Endothelial cell of umbilical vein (primary cell): ENCODE measurements at regions not wholly inside any gene's neighbourhood (a gene's known extent, or its start where the extent isn't known, plus 50 kb on each side); places are given as distances from the start of the nearest gene placed in this dataset.
A peak's percentile ranks its signal among the peaks of the same experiment; 100 is the strongest.

Source experiments
- BruUV-seq: library from RNA; stranded (reverse); fragments of 400-500 nt; replicated peaks from 2 replicates; lab custom pipeline; 2021; lab: Mats Ljungman, UMichigan
- CTCF ChIA-PET: fragments of 300-600, 350-600 bp; sonication (Branson Sonifier 250); formaldehyde crosslinking; loops from one replicate; lab custom pipeline; 2021; ENCODE audit warnings: antibody characterized with exemption, inconsistent platforms; lab: Charles Lee
- POLR2A ChIA-PET: fragments of 300-600, 350-600 bp; sonication (Branson Sonifier 250); formaldehyde crosslinking; loops from one replicate; lab custom pipeline; 2021; ENCODE audit warnings: antibody characterized with exemption, inconsistent platforms; lab: Charles Lee
- DNase-seq: peaks from one replicate; pipeline ENCODE4 v3.0.0-alpha.2; 2011; ENCODE audit warnings: low read depth, low spot score
- FAIRE-seq: peaks from 2 replicates; lab custom pipeline; 2011; peaks lifted over from hg19 to GRCh38; lab: Jason Lieb, UNC
- H2AFZ ChIP-seq: 2 replicates; pipeline ENCODE4 v1.6.0; 2012; ENCODE audit warnings: low read depth, low read length, control low read depth, inconsistent platforms
- H3K27ac ChIP-seq: 2 replicates; pipeline ENCODE4 v1.5.1; 2011; ENCODE audit warnings: low read depth, mild to moderate bottlenecking, control low read depth, low read length, moderate library complexity; ENCODE audit not compliant: insufficient read depth
- H3K27me3 ChIP-seq, 2 experiments: 2 replicates each; pipeline versions ENCODE4 v1.6.0 to v1.6.1; 2011; ENCODE audit warnings: low read length in 2 of 2, mixed read lengths in 1 of 2; ENCODE audit not compliant: control insufficient read depth in 2 of 2, insufficient read depth in 2 of 2
- H3K36me3 ChIP-seq, 2 experiments: 2 replicates in 1 of 2; 3 replicates in 1 of 2; pipeline ENCODE4 v1.5.1; 2011; ENCODE audit warnings: low read length in 2 of 2, mild to moderate bottlenecking in 1 of 2, moderate library complexity in 1 of 2; ENCODE audit not compliant: control insufficient read depth in 2 of 2, insufficient read depth in 2 of 2; ENCODE audit errors: extremely low read depth in 1 of 2
- H3K4me1 ChIP-seq: 3 replicates; pipeline ENCODE4 v1.5.1; 2011; ENCODE audit warnings: mild to moderate bottlenecking, low read length; ENCODE audit not compliant: control insufficient read depth, insufficient read depth; ENCODE audit errors: extremely low read depth
- H3K4me2 ChIP-seq: 2 replicates; pipeline ENCODE4 v1.6.1; 2011; ENCODE audit warnings: low read length, control low read depth, mixed read lengths; ENCODE audit not compliant: insufficient read depth
- H3K4me3 ChIP-seq, 3 experiments: fragments of 200-600 bp in 1 of 3; sonication (generic), shearing (Covaris generic) in 1 of 3; replicated peaks in 1 of 3; 2 replicates each; pipeline ENCODE4 v1.5.1; 2011 to 2016; ENCODE audit warnings: control low read depth in 3 of 3, low read length in 3 of 3, mild to moderate bottlenecking in 2 of 3, inconsistent platforms in 1 of 3, low read depth in 1 of 3, moderate library complexity in 1 of 3; ENCODE audit not compliant: insufficient read depth in 1 of 3
- H3K79me2 ChIP-seq: 2 replicates; pipeline ENCODE4 v1.6.0; 2012; ENCODE audit warnings: low read length, inconsistent platforms; ENCODE audit not compliant: control insufficient read depth, insufficient read depth
- H3K9ac ChIP-seq: replicated peaks from 2 replicates; pipeline ENCODE3; 2011; ENCODE audit warnings: low read length, control low read depth; ENCODE audit not compliant: insufficient read depth; ENCODE audit errors: extremely low read depth
- H3K9me1 ChIP-seq: replicated peaks from 3 replicates; pipeline ENCODE4 v1.6.0; 2011; ENCODE audit warnings: mild to moderate bottlenecking, low read length; ENCODE audit not compliant: control insufficient read depth, insufficient read depth; ENCODE audit errors: extremely low read depth
- H3K9me3 ChIP-seq: replicated peaks from 2 replicates; pipeline ENCODE4 v1.5.1; 2012; ENCODE audit warnings: low read length, inconsistent platforms; ENCODE audit not compliant: control insufficient read depth, insufficient read depth
- H4K20me1 ChIP-seq: replicated peaks from 2 replicates; pipeline ENCODE3; 2011; ENCODE audit warnings: mild to moderate bottlenecking, low read length; ENCODE audit not compliant: control insufficient read depth, insufficient read depth; ENCODE audit errors: extremely low read depth
- CTCF ChIP-seq, 2 donors: IDR thresholded peaks; 1 replicate in 1 of 2; 2 replicates in 1 of 2; pipeline ENCODE4 v1.5.1; 2011; ENCODE audit warnings: low read length in 2 of 2, mild to moderate bottlenecking in 2 of 2, moderate library complexity in 2 of 2, control low read depth in 1 of 2, inconsistent platforms in 1 of 2, low read depth in 1 of 2; ENCODE audit not compliant: insufficient read depth in 1 of 2; ENCODE audit errors: extremely low read depth in 1 of 2
- EZH2 ChIP-seq: IDR thresholded peaks from 2 replicates; pipeline ENCODE4 v1.6.1; 2012; ENCODE audit warnings: borderline replicate concordance, low read depth, mild to moderate bottlenecking, moderate library complexity, low read length, inconsistent platforms; ENCODE audit not compliant: severe bottlenecking
- FOS ChIP-seq: IDR thresholded peaks from 2 replicates; pipeline ENCODE4 v1.6.1; 2011; ENCODE audit warnings: mild to moderate bottlenecking, low read length, moderate library complexity, borderline replicate concordance; ENCODE audit not compliant: insufficient read depth
- GATA2 ChIP-seq: IDR thresholded peaks from 2 replicates; pipeline ENCODE4 v1.7.0; 2011; ENCODE audit warnings: low read depth, mild to moderate bottlenecking, moderate library complexity, mixed read lengths, low read length; ENCODE audit not compliant: insufficient read length, insufficient read depth
- JUN ChIP-seq: IDR thresholded peaks from 2 replicates; pipeline ENCODE4 v1.6.1; 2011; ENCODE audit warnings: borderline replicate concordance, low read depth; ENCODE audit not compliant: insufficient read length, insufficient read depth
- MYC ChIP-seq: IDR thresholded peaks from one replicate; pipeline ENCODE4 v1.6.1; 2011; ENCODE audit warnings: mild to moderate bottlenecking, low read depth, low read length
- POLR2A ChIP-seq: IDR thresholded peaks from 2 replicates; pipeline ENCODE4 v1.6.1; 2012; ENCODE audit warnings: low read depth, mild to moderate bottlenecking, control low read depth, low read length
- POLR2AphosphoS5 ChIP-seq: IDR thresholded peaks from 2 replicates; pipeline ENCODE4 v1.6.1; 2012; ENCODE audit warnings: low read depth, mild to moderate bottlenecking, control low read depth, low read length, moderate library complexity; ENCODE audit not compliant: insufficient read depth
- dilution Hi-C: fragments of 300-500 bp; cut with MboI; formaldehyde crosslinking; loops from one replicate; pipeline ENCODE4 v1.15.0; 2019; ENCODE audit warnings: low sequenced_read_pairs; ENCODE audit not compliant: extremely low pct_ligation_motif_present
- intact Hi-C: fragments of 100-400 bp; cut with micrococcal nuclease; formaldehyde crosslinking; loops from one replicate; pipeline ENCODE4 v1.10.0; 2022
- TF ChIP-seq, protein P1 (sequence below): IDR thresholded peaks from 2 replicates; pipeline ENCODE4 v1.6.1; 2011; ENCODE audit not compliant: insufficient read depth, insufficient read length

DNA sequence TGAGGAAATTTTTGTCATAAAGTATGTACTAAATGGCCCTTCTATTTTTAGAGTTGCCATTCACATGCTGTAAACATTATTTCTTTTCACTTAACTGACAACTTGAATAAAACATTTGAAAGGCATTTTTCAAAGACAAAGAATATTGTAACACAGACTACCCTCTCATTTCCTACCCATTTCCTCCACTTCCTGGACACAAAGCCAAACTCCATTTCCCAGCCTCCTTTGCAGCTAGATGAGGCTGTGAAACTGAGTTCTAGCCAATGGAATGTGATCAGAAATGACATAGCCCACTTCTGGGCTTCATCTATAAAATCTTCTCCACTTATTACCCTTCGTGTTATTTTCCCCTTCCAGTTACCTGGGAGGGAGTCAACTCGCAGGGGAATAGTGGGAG, 288.9 kb upstream of the DPH6 start:
- H3K27ac ChIP-seq = no peak overlapping the region
- peaks cover 10% of the 10 kb centered on the region for H3K4me1 ChIP-seq
- ChIA-PET CTCF (interaction anchor here (2.1 kb wide), 1 partner anchor 83 kb away, joined by 7 read pairs; no protein-coding TSS in a partner anchor), POLR2A (no interaction called here)
- no peaks in the 10 kb centered on the region for H3K9me1 ChIP-seq
- H3K9me3 ChIP-seq = no peaks in the 10 kb centered on the region
- H3K9ac ChIP-seq = no peak overlapping the region
- FAIRE-seq = peak; percentile 56
- peak overlapping the region; percentile 47 for H3K4me2 ChIP-seq
- no peaks in the 10 kb centered on the region for H3K79me2 ChIP-seq
- no peaks in the 10 kb centered on the region for H4K20me1 ChIP-seq
- peaks cover 5 to 9% of the 10 kb centered on the region in 2 experiments for H3K27me3 ChIP-seq
- DNase-seq = peak; percentile 72
- no peak overlapping the region for H3K4me3 ChIP-seq
- TF ChIP-seq POLR2A (no peak), MYC (no peak), EZH2 (no peak), JUN (no peak), GATA2 (no peak), CTCF (IDR thresholded peaks at IDR 0.05; ENCODE audit: extremely low read depth in 1 of 2, insufficient read depth in 1 of 2, low read depth in 1 of 2, low read length in 2 of 2) (no peak), FOS (no peak), POLR2AphosphoS5 (no peak)
- TF ChIP-seq, protein P1, sequence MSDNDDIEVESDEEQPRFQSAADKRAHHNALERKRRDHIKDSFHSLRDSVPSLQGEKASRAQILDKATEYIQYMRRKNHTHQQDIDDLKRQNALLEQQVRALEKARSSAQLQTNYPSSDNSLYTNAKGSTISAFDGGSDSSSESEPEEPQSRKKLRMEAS = no peak
- dilution Hi-C loops = no loop called here
- no peaks in the 10 kb centered on the region for H3K36me3 ChIP-seq
- H2AFZ ChIP-seq = no peak overlapping the region
- no TSS peak for BruUV-seq
- intact Hi-C loops = no loop called here
